ENCODE measurements at regions not wholly inside any gene's neighbourhood (a gene's known extent, or its start where the extent isn't known, plus 50 kb on each side); places are given as distances from the start of the nearest gene placed in this dataset.

DNA sequence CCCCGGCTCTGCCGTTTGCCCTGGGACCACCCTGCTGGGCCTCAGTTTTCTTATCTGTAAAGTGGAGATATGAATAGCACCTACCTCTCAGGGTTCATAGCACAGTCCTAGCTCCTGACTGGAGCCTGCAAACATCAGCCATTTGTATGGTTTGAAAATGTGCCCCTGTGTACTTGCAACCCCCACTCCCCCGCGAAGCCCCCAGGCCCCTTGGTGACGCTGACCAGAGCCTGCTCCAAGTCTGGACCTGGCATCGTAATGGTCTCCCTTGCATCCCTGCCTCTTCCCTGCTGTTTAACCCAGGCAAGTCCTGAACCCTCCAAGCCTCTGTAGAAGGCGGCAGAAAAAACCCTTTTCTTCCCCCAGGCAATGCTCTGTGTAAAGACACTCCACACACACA, 128.0 kb downstream of the IRF8 start:
- TF ChIP-seq POLR2A (IDR thresholded peaks at IDR 0.05): no peak
- no peak for TF ChIP-seq CTCF (IDR thresholded peaks at IDR 0.05)

Measured in lower leg skin (tissue), 3 donors.